Loucy (cell line): ENCODE measurements at regions not wholly inside any gene's neighbourhood (a gene's known extent, or its start where the extent isn't known, plus 50 kb on each side); places are given as distances from the start of the nearest gene placed in this dataset.

ENCODE experiments used
- CTCF ChIP-seq: fragments of 200-600 bp; sonication (generic); conservative IDR thresholded peaks from 2 replicates; pipeline ENCODE4 v1.5.1; 2014; ENCODE audit warnings: mild to moderate bottlenecking, antibody characterized with exemption, low read length
- EZH2phosphoT487 ChIP-seq: fragments of 200-600 bp; IDR thresholded peaks from 2 replicates; pipeline ENCODE4 v1.6.1; 2018; ENCODE audit warnings: antibody characterized with exemption, mild to moderate bottlenecking, moderate library complexity, borderline replicate concordance

GRCh38 chr13:79723519-79724024, 242.6 kb downstream of the NDFIP2 start:
- TF ChIP-seq CTCF = no peak
- no peak for TF ChIP-seq EZH2phosphoT487
